K562 (cell line): ENCODE measurements at regions not wholly inside any gene's neighbourhood (a gene's known extent, or its start where the extent isn't known, plus 50 kb on each side); places are given as distances from the start of the nearest gene placed in this dataset.

Experiments
- C11orf30 ChIP-seq: fragments of 450-650 bp; IDR thresholded peaks from 2 replicates; pipeline ENCODE4 v1.6.1; 2016; ENCODE audit warnings: low read depth, mild to moderate bottlenecking
- CC2D1A ChIP-seq: fragments of 450-650 bp; IDR thresholded peaks from 2 replicates; pipeline ENCODE4 v1.6.1; 2017; ENCODE audit warnings: mild to moderate bottlenecking
- ERF ChIP-seq: fragments of 450-650 bp; formaldehyde crosslinking; IDR thresholded peaks from 2 replicates; pipeline ENCODE4 v1.4.0; 2020; ENCODE audit warnings: mild to moderate bottlenecking, mixed read lengths
- FOXJ3 ChIP-seq: sonication (generic); formaldehyde crosslinking; IDR thresholded peaks from 2 replicates; pipeline ENCODE4 v1.4.0; 2020; ENCODE audit warnings: mild to moderate bottlenecking, missing genetic modification reagents
- JUND ChIP-seq, 2 experiments: IDR thresholded peaks; 2 replicates in 1 of 2; 3 replicates in 1 of 2; pipeline ENCODE4 v1.6.1; 2011; ENCODE audit warnings: borderline replicate concordance in 2 of 2, low read depth in 2 of 2, low read length in 2 of 2, improper control_type of control experiment in 1 of 2, missing biosample characterization in 1 of 2, missing genetic modification characterization in 1 of 2, missing genetic modification reagents in 1 of 2
- MIER1 ChIP-seq: fragments of 450-650 bp; IDR thresholded peaks from 2 replicates; pipeline ENCODE4 v1.6.1; 2016; ENCODE audit warnings: antibody characterized with exemption, mild to moderate bottlenecking, low read depth
- RCOR1 ChIP-seq, 2 experiments: IDR thresholded peaks; 2 replicates each; pipeline ENCODE4 v1.6.1; 2012; ENCODE audit warnings: low read depth in 2 of 2, low read length in 2 of 2, borderline replicate concordance in 1 of 2, improper control_type of control experiment in 1 of 2
- THRA ChIP-seq: fragments of 450-650 bp; IDR thresholded peaks from 2 replicates; pipeline ENCODE4 v1.6.1; 2017; ENCODE audit warnings: mild to moderate bottlenecking, moderate library complexity
- TRIM24 ChIP-seq, 2 experiments: fragments of 450-650 bp; IDR thresholded peaks; 2 replicates each; pipeline ENCODE4 v1.6.1; 2016
- U2AF1 ChIP-seq: fragments of 200-400 bp; formaldehyde crosslinking; optimal IDR thresholded peaks from 2 replicates; pipeline ENCODE3; 2017; ENCODE audit warnings: mild to moderate bottlenecking, low read depth, low read length, moderate library complexity
- ZNF431 ChIP-seq: sonication (generic); formaldehyde crosslinking; IDR thresholded peaks from 2 replicates; pipeline ENCODE4 v1.8.0; 2022; ENCODE audit warnings: mild to moderate bottlenecking, missing genetic modification reagents
- ZNF609 ChIP-seq: sonication (generic); formaldehyde crosslinking; IDR thresholded peaks from 2 replicates; pipeline ENCODE4 v1.8.1; 2023; ENCODE audit warnings: missing genetic modification reagents, mild to moderate bottlenecking, borderline replicate concordance
- TF ChIP-seq, protein P1 (sequence below): fragments of 450-650 bp; formaldehyde crosslinking; IDR thresholded peaks from 2 replicates; pipeline ENCODE4 v1.4.0; 2022; ENCODE audit warnings: missing genetic modification characterization
- TF ChIP-seq, protein P2 (sequence below): sonication (generic); formaldehyde crosslinking; IDR thresholded peaks from 2 replicates; pipeline ENCODE4 v1.8.1; 2022; ENCODE audit warnings: missing genetic modification reagents
- TF ChIP-seq, protein P3 (sequence below): sonication (generic); formaldehyde crosslinking; IDR thresholded peaks from 2 replicates; pipeline ENCODE4 v1.8.1; 2023; ENCODE audit warnings: mild to moderate bottlenecking, missing genetic modification reagents

DNA sequence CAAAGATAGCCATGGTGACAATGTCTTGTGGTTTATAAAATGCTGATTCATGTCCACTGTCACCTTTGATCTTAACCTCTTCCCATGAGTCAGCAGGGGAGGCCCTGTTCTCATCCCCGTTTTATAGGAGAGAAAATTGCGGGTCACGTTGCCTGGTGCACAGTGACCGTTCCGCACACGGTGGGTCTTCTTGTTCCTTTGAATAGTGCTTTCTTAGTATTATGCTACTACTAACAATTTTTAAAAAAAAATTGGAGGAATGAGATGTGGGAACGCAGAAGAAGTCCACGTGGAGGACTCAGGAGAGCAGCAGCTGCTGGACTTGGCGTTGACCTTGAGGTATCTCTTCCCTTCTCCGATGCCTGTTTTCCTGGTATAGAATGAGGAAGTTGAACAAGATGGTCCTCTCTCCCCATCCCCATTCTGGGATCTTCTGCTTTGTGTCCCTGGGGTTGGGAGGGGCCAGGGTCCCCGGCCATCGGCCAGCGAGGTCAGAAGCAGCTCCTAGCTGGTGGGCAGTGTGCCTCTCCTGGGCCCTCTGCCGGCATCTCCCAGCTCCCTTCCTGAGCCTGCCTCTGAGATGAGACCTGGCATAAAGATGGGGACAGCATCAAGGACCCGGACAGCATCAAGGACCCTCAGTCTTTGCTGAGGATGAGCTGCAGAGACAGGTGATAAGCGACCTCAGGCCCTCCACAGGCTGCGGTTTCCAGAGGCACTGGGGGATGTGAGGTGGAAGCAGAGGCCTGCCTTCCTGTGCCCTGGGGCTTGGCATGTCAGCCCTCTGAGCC is 143.9 kb downstream of the C9orf50 start (continued):
- no peak for TF ChIP-seq ZNF431 (CRISPR knock-in tag)
- no peak for TF ChIP-seq CC2D1A
- peak; percentile 87 for TF ChIP-seq JUND (IDR thresholded peaks at IDR 0.05; ENCODE audit: borderline replicate concordance, low read depth, low read length)
- TF ChIP-seq JUND (tag; IDR thresholded peaks at IDR 0.05; ENCODE audit: borderline replicate concordance, low read depth, low read length): peak; percentile 78; the same call in 2 of the 3 replicates
- TF ChIP-seq RCOR1 (IDR thresholded peaks at IDR 0.05; ENCODE audit: borderline replicate concordance in 1 of 2, low read depth in 2 of 2, low read length in 2 of 2): peak in 1 of 2 experiments; percentile 54; a peak in 1 of 4 replicates
- no peak for TF ChIP-seq U2AF1
- TF ChIP-seq ERF: no peak
- peak; percentile 99 for TF ChIP-seq C11orf30
- TF ChIP-seq, protein P1, sequence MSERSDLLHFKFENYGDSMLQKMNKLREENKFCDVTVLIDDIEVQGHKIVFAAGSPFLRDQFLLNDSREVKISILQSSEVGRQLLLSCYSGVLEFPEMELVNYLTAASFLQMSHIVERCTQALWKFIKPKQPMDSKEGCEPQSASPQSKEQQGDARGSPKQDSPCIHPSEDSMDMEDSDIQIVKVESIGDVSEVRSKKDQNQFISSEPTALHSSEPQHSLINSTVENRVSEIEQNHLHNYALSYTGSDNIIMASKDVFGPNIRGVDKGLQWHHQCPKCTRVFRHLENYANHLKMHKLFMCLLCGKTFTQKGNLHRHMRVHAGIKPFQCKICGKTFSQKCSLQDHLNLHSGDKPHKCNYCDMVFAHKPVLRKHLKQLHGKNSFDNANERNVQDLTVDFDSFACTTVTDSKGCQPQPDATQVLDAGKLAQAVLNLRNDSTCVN (CRISPR knock-in tag): no peak
- TF ChIP-seq THRA: no peak
- no peak for TF ChIP-seq ZNF609 (CRISPR knock-in tag)
- TF ChIP-seq FOXJ3 (CRISPR knock-in tag): no peak
- TF ChIP-seq, protein P2, sequence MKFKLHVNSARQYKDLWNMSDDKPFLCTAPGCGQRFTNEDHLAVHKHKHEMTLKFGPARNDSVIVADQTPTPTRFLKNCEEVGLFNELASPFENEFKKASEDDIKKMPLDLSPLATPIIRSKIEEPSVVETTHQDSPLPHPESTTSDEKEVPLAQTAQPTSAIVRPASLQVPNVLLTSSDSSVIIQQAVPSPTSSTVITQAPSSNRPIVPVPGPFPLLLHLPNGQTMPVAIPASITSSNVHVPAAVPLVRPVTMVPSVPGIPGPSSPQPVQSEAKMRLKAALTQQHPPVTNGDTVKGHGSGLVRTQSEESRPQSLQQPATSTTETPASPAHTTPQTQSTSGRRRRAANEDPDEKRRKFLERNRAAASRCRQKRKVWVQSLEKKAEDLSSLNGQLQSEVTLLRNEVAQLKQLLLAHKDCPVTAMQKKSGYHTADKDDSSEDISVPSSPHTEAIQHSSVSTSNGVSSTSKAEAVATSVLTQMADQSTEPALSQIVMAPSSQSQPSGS: no peak
- no peak; a peak in 1 of 4 replicates for TF ChIP-seq TRIM24 (IDR thresholded peaks at IDR 0.05)
- no peak for TF ChIP-seq MIER1
- TF ChIP-seq, protein P3, sequence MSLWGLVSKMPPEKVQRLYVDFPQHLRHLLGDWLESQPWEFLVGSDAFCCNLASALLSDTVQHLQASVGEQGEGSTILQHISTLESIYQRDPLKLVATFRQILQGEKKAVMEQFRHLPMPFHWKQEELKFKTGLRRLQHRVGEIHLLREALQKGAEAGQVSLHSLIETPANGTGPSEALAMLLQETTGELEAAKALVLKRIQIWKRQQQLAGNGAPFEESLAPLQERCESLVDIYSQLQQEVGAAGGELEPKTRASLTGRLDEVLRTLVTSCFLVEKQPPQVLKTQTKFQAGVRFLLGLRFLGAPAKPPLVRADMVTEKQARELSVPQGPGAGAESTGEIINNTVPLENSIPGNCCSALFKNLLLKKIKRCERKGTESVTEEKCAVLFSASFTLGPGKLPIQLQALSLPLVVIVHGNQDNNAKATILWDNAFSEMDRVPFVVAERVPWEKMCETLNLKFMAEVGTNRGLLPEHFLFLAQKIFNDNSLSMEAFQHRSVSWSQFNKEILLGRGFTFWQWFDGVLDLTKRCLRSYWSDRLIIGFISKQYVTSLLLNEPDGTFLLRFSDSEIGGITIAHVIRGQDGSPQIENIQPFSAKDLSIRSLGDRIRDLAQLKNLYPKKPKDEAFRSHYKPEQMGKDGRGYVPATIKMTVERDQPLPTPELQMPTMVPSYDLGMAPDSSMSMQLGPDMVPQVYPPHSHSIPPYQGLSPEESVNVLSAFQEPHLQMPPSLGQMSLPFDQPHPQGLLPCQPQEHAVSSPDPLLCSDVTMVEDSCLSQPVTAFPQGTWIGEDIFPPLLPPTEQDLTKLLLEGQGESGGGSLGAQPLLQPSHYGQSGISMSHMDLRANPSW: no peak
